Suprapubic skin (tissue), 4 donors: ENCODE measurements at regions not wholly inside any gene's neighbourhood (a gene's known extent, or its start where the extent isn't known, plus 50 kb on each side); places are given as distances from the start of the nearest gene placed in this dataset.

Experiments
- CTCF ChIP-seq, 2 donors: fragments of 200-600 bp in 1 of 2; fragments of 450-650 bp in 1 of 2; sonication (generic) in 1 of 2; IDR thresholded peaks; one replicate each; pipeline ENCODE4 v1.5.1; 2016 to 2019; ENCODE audit warnings: antibody characterized with exemption in 2 of 2, mild to moderate bottlenecking in 1 of 2, moderate library complexity in 1 of 2
- EP300 ChIP-seq: sonication (generic); formaldehyde crosslinking; IDR thresholded peaks from one replicate; pipeline ENCODE4 v1.6.1; 2017; ENCODE audit warnings: antibody characterized with exemption
- POLR2A ChIP-seq, 2 donors: fragments of 450-650 bp; IDR thresholded peaks; one replicate each; pipeline ENCODE4 v1.6.1; 2017; ENCODE audit warnings: antibody characterized with exemption in 2 of 2, mild to moderate bottlenecking in 2 of 2, moderate library complexity in 2 of 2
- POLR2AphosphoS5 ChIP-seq, 3 donors: sonication (generic); formaldehyde crosslinking; IDR thresholded peaks; one replicate each; pipeline ENCODE4 v1.6.1; 2017; ENCODE audit warnings: antibody characterized with exemption in 3 of 3

DNA sequence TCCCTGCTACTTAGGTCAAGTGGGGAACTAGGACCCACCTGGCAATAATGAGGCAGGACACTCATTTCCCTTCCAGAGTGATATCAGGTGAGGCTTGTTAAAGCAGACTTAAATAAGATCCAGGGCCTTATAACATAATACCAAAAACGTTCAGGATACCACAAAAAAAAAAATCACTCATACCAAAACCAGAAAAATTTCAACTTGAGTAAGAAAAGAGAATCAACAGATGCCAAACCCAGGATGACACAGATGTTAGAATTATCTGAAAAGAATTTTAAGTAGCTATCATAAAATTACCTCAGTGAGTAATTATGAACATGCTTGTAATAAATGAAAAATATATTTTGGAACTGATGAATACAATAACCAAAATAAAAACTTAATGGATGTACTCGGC, 255.6 kb upstream of the OSR1 start:
- TF ChIP-seq CTCF (IDR thresholded peaks at IDR 0.05) = no peak
- no peak for TF ChIP-seq POLR2AphosphoS5 (IDR thresholded peaks at IDR 0.05)
- TF ChIP-seq POLR2A (IDR thresholded peaks at IDR 0.05) = no peak
- TF ChIP-seq EP300 = no peak
